ENCODE measurements at regions not wholly inside any gene's neighbourhood (a gene's known extent, or its start where the extent isn't known, plus 50 kb on each side); places are given as distances from the start of the nearest gene placed in this dataset.

DNA sequence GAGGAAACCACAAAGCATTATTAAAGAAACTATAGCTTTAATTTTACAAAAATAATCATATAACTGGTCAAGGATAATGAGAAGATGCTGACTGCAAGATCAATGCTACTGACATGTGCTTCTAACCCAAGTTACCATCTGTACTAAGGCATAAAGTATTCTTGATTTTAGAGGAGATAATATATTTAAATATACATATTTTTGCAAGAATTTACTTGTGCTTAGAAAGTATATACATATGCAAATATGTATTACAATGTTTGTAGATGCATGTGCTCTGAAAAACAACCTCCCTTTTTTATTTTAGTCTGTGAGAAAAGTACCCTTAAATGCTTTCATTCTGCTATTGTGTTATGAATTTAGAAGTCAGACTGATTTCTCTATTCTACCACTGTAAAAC, 740.7 kb upstream of the SLIT2 start:
- TF ChIP-seq, protein P1, sequence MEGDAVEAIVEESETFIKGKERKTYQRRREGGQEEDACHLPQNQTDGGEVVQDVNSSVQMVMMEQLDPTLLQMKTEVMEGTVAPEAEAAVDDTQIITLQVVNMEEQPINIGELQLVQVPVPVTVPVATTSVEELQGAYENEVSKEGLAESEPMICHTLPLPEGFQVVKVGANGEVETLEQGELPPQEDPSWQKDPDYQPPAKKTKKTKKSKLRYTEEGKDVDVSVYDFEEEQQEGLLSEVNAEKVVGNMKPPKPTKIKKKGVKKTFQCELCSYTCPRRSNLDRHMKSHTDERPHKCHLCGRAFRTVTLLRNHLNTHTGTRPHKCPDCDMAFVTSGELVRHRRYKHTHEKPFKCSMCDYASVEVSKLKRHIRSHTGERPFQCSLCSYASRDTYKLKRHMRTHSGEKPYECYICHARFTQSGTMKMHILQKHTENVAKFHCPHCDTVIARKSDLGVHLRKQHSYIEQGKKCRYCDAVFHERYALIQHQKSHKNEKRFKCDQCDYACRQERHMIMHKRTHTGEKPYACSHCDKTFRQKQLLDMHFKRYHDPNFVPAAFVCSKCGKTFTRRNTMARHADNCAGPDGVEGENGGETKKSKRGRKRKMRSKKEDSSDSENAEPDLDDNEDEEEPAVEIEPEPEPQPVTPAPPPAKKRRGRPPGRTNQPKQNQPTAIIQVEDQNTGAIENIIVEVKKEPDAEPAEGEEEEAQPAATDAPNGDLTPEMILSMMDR (IDR thresholded peaks at IDR 0.05; ENCODE audit: extremely low read depth in 1 of 2, insufficient read depth in 1 of 2, low read depth in 1 of 2, low read length in 2 of 2) = no peak
- no peak for TF ChIP-seq EZH2 (IDR thresholded peaks at IDR 0.05; ENCODE audit: borderline replicate concordance, low read depth, low read length, severe bottlenecking)
- TF ChIP-seq POLR2A (IDR thresholded peaks at IDR 0.05; ENCODE audit: low read depth, low read length) = no peak
- no peak for TF ChIP-seq POLR2AphosphoS5 (IDR thresholded peaks at IDR 0.05; ENCODE audit: insufficient read depth, low read depth, low read length)

All from endothelial cell of umbilical vein (primary cell).